ENCODE measurements at regions not wholly inside any gene's neighbourhood (a gene's known extent, or its start where the extent isn't known, plus 50 kb on each side); places are given as distances from the start of the nearest gene placed in this dataset.

DNA sequence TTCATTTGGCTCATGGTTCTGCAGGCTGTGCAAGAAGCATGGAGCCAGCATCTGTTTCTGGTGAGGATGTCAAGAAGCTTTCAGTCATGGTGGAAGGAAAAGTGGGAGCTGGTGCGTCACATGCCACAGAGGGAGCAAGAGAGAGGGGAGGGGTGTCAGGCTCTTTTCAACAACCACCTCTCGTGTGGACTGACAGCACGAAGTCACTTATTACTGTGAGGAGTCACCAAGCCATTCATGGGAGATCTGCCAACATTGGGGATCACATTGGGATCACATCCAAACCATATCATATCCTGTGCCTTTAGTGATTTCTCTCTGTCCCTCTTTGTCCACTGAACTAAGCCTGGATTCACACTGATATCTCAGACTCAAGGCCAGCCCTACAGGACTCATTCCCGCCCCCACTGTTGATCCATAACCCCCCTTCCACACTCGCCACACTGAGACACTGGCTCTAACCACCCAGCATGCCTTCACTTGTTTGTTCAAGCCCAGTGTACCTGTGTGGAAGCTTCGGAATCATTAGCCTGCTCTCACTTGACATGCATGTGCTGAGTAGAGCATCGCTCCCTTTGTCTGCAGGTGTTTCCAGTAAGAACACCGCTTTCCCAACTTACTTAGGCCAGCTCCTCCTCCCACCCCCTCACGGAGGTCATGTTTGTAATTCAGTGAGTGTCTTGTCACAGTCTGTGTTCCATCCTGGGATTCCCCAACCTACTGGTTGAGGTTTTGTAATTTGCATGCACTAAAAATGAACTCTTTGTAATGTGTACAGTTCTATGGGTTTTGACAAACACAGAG, 132.2 kb downstream of the KLF13 start:
- no peak overlapping the region for H3K4me3 Mint-ChIP-seq (ENCODE audit: unreplicated experiment)
- H3K36me3 Mint-ChIP-seq (ENCODE audit: unreplicated experiment): peaks cover 7% of the 10 kb centered on the region
- H3K9me3 Mint-ChIP-seq (ENCODE audit: unreplicated experiment): peaks cover 5% of the 10 kb centered on the region
- DNase-seq: no peak
- no peaks in the 10 kb centered on the region for H3K27me3 Mint-ChIP-seq (ENCODE audit: unreplicated experiment)
- no peak overlapping the region for H3K27ac Mint-ChIP-seq (ENCODE audit: unreplicated experiment)
- TF ChIP-seq, protein P1, sequence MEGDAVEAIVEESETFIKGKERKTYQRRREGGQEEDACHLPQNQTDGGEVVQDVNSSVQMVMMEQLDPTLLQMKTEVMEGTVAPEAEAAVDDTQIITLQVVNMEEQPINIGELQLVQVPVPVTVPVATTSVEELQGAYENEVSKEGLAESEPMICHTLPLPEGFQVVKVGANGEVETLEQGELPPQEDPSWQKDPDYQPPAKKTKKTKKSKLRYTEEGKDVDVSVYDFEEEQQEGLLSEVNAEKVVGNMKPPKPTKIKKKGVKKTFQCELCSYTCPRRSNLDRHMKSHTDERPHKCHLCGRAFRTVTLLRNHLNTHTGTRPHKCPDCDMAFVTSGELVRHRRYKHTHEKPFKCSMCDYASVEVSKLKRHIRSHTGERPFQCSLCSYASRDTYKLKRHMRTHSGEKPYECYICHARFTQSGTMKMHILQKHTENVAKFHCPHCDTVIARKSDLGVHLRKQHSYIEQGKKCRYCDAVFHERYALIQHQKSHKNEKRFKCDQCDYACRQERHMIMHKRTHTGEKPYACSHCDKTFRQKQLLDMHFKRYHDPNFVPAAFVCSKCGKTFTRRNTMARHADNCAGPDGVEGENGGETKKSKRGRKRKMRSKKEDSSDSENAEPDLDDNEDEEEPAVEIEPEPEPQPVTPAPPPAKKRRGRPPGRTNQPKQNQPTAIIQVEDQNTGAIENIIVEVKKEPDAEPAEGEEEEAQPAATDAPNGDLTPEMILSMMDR (IDR thresholded peaks at IDR 0.05; ENCODE audit: partially characterized antibody, unreplicated experiment): no peak
- peaks cover 3% of the 10 kb centered on the region for H3K4me1 Mint-ChIP-seq (ENCODE audit: low read depth, unreplicated experiment)

DNA sequence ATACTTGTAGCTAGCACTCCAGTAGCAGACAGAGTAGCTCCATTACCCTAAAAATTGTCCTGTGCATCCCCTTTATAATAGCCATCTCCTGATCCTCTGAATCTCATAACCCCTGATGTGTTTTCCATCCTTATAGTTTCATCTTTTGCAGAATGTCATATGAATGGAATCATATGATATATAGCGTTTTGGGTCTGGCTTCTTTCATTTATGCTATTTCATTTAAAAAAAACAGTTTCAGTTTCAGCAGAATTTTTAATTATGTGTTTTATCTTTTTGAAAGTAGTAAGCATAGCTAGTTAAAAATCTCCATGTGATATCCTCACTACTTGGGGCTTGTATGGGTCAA, 132.7 kb downstream of the KLF13 start:
- Mint-ChIP-seq H3K36me3 (ENCODE audit: unreplicated experiment) (peaks cover 7% of the 10 kb centered on the region), H3K27ac (ENCODE audit: unreplicated experiment) (no peak overlapping the region), H3K27me3 (ENCODE audit: unreplicated experiment) (no peaks in the 10 kb centered on the region), H3K4me3 (ENCODE audit: unreplicated experiment) (no peak overlapping the region), H3K4me1 (ENCODE audit: low read depth, unreplicated experiment) (peaks cover 3% of the 10 kb centered on the region), H3K9me3 (ENCODE audit: unreplicated experiment) (peaks cover 5% of the 10 kb centered on the region)
- DNase-seq: no peak
- TF ChIP-seq, protein P1 (IDR thresholded peaks at IDR 0.05; ENCODE audit: partially characterized antibody, unreplicated experiment): no peak

DNA sequence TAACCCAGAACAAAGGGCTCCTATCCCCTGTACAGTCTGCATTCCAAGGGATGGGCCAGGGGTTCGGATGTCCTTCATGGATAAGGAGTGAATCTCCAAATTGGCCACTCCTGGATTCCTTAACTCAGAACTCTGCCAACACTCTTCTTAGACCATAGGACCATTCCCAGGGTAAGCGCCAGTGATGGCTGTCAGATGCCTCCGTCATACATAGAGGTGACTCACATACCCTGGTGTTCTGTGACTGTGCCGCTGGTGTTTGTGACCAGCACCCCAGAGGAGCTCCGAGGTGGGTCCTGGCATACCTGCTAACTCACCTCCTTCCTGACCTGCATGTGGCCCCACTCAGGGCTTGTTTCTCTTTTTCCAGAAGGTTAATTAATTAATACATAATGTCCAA, 134.7 kb downstream of the KLF13 start:
- Mint-ChIP-seq H3K36me3 (ENCODE audit: unreplicated experiment) (no peaks in the 10 kb centered on the region), H3K9me3 (ENCODE audit: unreplicated experiment) (peaks cover 2% of the 10 kb centered on the region), H3K4me1 (ENCODE audit: low read depth, unreplicated experiment) (peaks cover 3% of the 10 kb centered on the region), H3K27me3 (ENCODE audit: unreplicated experiment) (peaks cover 1% of the 10 kb centered on the region), H3K4me3 (ENCODE audit: unreplicated experiment) (no peak overlapping the region), H3K27ac (ENCODE audit: unreplicated experiment) (no peak overlapping the region)
- no peak for DNase-seq
- TF ChIP-seq, protein P1 (IDR thresholded peaks at IDR 0.05; ENCODE audit: partially characterized antibody, unreplicated experiment): no peak

DNA sequence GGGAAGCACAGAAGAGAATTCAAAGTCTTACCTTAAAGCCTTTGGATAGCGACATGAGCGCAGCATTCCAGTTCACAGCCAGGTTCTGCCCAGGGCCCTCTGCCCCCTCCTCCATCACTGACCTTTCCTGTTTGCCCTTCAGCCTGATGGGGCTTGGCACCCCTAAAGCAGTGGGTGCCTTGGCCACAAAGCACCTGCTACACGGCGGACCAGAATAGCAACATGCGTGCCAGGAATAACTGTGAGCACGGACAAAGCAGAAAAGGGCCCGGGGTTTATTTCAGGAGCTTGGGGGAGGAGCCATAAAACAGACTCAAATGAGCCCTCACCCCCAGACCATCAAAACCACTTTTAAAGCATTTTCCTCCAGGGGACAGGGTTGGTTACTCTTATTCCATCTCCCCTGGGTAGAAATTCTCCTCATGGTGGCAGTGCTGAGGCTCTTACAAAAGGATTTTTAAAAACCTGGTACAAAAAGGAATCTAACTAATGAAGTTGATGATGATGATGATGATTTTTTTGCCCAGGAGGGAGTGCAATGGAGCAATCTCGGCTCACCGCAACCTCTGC, 135.4 kb downstream of the KLF13 start:
- Mint-ChIP-seq H3K9me3 (ENCODE audit: unreplicated experiment) (peaks cover 2% of the 10 kb centered on the region), H3K4me3 (ENCODE audit: unreplicated experiment) (no peak overlapping the region)
- TF ChIP-seq, protein P1 (IDR thresholded peaks at IDR 0.05; ENCODE audit: partially characterized antibody, unreplicated experiment): no peak

DNA sequence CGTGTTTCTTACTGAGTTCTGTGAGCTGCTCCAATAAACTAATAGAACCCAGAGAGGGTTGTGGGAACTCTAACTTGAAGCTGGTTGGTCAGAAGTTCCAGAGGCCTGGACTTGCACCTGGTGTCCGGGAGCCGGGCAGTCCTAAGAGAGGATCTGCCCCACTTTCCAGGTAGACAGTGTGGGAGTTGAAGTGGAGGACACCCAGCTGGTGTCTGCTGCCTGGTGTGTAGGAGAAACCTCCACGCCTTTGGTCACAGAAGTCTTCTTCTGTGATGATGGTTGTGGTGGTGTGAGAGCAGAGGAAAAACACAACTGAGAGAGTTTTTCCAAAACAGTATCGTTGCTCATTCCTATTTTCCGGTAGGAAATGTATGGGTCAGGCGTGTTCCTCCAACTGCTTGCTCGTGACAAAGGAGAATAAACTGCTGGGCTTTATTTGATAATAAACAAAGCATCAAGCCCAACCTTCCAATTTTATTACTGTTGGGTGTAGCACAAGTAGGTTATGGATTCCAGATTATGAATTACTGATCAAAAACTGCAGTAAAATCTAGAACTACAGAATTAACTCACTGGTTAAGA, 137.0 kb downstream of the KLF13 start:
- Mint-ChIP-seq H3K9me3 (ENCODE audit: unreplicated experiment) (peaks cover 2% of the 10 kb centered on the region), H3K36me3 (ENCODE audit: unreplicated experiment) (no peaks in the 10 kb centered on the region), H3K27ac (ENCODE audit: unreplicated experiment) (no peak overlapping the region), H3K4me1 (ENCODE audit: low read depth, unreplicated experiment) (peaks cover 5% of the 10 kb centered on the region), H3K27me3 (ENCODE audit: unreplicated experiment) (peaks cover 5% of the 10 kb centered on the region), H3K4me3 (ENCODE audit: unreplicated experiment) (no peak overlapping the region)
- TF ChIP-seq, protein P1 (IDR thresholded peaks at IDR 0.05; ENCODE audit: partially characterized antibody, unreplicated experiment): no peak
- DNase-seq: no peak

More for the DNA sequence above, 135.4 kb downstream of the KLF13 start:
- Mint-ChIP-seq H3K27me3 (ENCODE audit: unreplicated experiment) (peaks cover 5% of the 10 kb centered on the region), H3K4me1 (ENCODE audit: low read depth, unreplicated experiment) (peaks cover 3% of the 10 kb centered on the region), H3K36me3 (ENCODE audit: unreplicated experiment) (no peaks in the 10 kb centered on the region), H3K27ac (ENCODE audit: unreplicated experiment) (no peak overlapping the region)
- no peak for DNase-seq
